ENCODE measurements at regions not wholly inside any gene's neighbourhood (a gene's known extent, or its start where the extent isn't known, plus 50 kb on each side); places are given as distances from the start of the nearest gene placed in this dataset.

GRCh38 chr6:152859225-152859624, 108.6 kb downstream of the VIP start:
- no peak for TF ChIP-seq POLR2AphosphoS5 (IDR thresholded peaks at IDR 0.05; ENCODE audit: borderline replicate concordance, low read depth, low read length)
- TF ChIP-seq EZH2 (IDR thresholded peaks at IDR 0.05) = no peak
- TF ChIP-seq FOXP2 (optimal IDR thresholded peaks at IDR 0.05; ENCODE audit: control extremely low read depth, extremely low read length, insufficient read depth) = no peak

Measured in SK-N-MC (cell line).